B cell (primary cell): ENCODE measurements at regions not wholly inside any gene's neighbourhood (a gene's known extent, or its start where the extent isn't known, plus 50 kb on each side); places are given as distances from the start of the nearest gene placed in this dataset.

Experiments used
- ATAC-seq: fragments of 200-7000 bp; cut with Tn5 transposase; one replicate; pipeline ENCODE4 v1.10.0; 2021; ENCODE audit warnings: low read depth, mild to moderate bottlenecking, moderate number of reproducible peaks, moderate library complexity
- CTCF ChIA-PET: fragments of 350-600 bp; sonication (Branson Sonifier 250); formaldehyde crosslinking; loops from one replicate; lab custom pipeline; 2021; ENCODE audit warnings: antibody characterized with exemption, inconsistent platforms; lab: Charles Lee
- POLR2A ChIA-PET: fragments of 350-600 bp; sonication (Branson Sonifier 250); formaldehyde crosslinking; loops from one replicate; lab custom pipeline; 2021; ENCODE audit warnings: antibody characterized with exemption; lab: Charles Lee
- DNase-seq: peaks from one replicate; pipeline ENCODE4 v3.0.0; 2013
- H2AFZ ChIP-seq: 2 replicates; pipeline ENCODE4 v1.6.1; 2012; ENCODE audit warnings: mild to moderate bottlenecking, low read depth, low read length; ENCODE audit not compliant: insufficient read depth, poor library complexity, severe bottlenecking
- H3K27ac ChIP-seq, 2 donors: 1 replicate in 1 of 2; 2 replicates in 1 of 2; pipeline ENCODE4 v1.5.1; 2012 to 2013; ENCODE audit warnings: low read length in 2 of 2, mild to moderate bottlenecking in 2 of 2, moderate library complexity in 1 of 2
- H3K27me3 ChIP-seq, 4 experiments: fragments of 200-600 bp in 1 of 4; sonication (generic) in 1 of 4; replicated peaks in 1 of 4; 1 replicate in 2 of 4; 2 replicates in 2 of 4; pipeline versions ENCODE4 v1.6.1 to v1.7.0; 2013 to 2016; ENCODE audit warnings: low read length in 3 of 4, mild to moderate bottlenecking in 2 of 4, mixed read lengths in 1 of 4, moderate library complexity in 1 of 4; ENCODE audit not compliant: insufficient read depth in 4 of 4, control insufficient read depth in 3 of 4; ENCODE audit errors: control extremely low read depth in 1 of 4
- H3K36me3 ChIP-seq, 2 experiments: replicated peaks in 1 of 2; 1 replicate in 1 of 2; 2 replicates in 1 of 2; pipeline versions ENCODE4 v1.6.1 to v1.7.1; 2013; ENCODE audit warnings: low read length in 1 of 2; ENCODE audit not compliant: insufficient read depth in 2 of 2, control insufficient read depth in 1 of 2; ENCODE audit errors: control extremely low read depth in 1 of 2, extremely low read depth in 1 of 2
- H3K4me1 ChIP-seq, 2 donors: fragments of 200-600 bp in 1 of 2; sonication (generic) in 1 of 2; 1 replicate in 1 of 2; 2 replicates in 1 of 2; pipeline versions ENCODE4 v1.5.1 to v1.6.1; 2013 to 2017; ENCODE audit warnings: low read length in 2 of 2; ENCODE audit not compliant: control insufficient read depth in 2 of 2, insufficient read depth in 2 of 2
- H3K4me2 ChIP-seq: replicated peaks from 2 replicates; pipeline ENCODE3; 2012; ENCODE audit warnings: mild to moderate bottlenecking, low read depth, low read length; ENCODE audit not compliant: poor library complexity, severe bottlenecking
- H3K4me3 ChIP-seq, 5 experiments: fragments of 200-600 bp in 1 of 5; sonication (generic) in 1 of 5; 1 replicate in 3 of 5; 2 replicates in 2 of 5; pipeline versions ENCODE4 v1.5.1 to v1.7.0; 2011 to 2016; ENCODE audit warnings: low read length in 4 of 5, mild to moderate bottlenecking in 4 of 5, low read depth in 2 of 5, control low read depth in 1 of 5, moderate library complexity in 1 of 5; ENCODE audit not compliant: insufficient read depth in 1 of 5; ENCODE audit errors: control extremely low read depth in 1 of 5, extremely low read depth in 1 of 5
- H3K79me2 ChIP-seq: fragments of 200-600 bp; sonication (generic); one replicate; pipeline ENCODE4 v1.6.0; 2016; ENCODE audit warnings: low read length; ENCODE audit not compliant: control insufficient read depth, insufficient read depth
- H3K9ac ChIP-seq: fragments of 200-600 bp; sonication (generic); 2 replicates; pipeline ENCODE4 v1.6.1; 2017; ENCODE audit warnings: mild to moderate bottlenecking, low read length, moderate library complexity
- H3K9me3 ChIP-seq, 3 donors: one replicate each; pipeline versions ENCODE4 v1.6.1 to v1.7.1; 2013; ENCODE audit warnings: low read length in 2 of 3; ENCODE audit not compliant: control insufficient read depth in 2 of 3, insufficient read depth in 1 of 3; ENCODE audit errors: control extremely low read depth in 1 of 3
- H4K20me1 ChIP-seq: 2 replicates; pipeline ENCODE4 v1.6.0; 2012; ENCODE audit warnings: mild to moderate bottlenecking, low read length; ENCODE audit not compliant: insufficient read depth, control insufficient read depth, poor library complexity, severe bottlenecking
- H3K27ac Mint-ChIP-seq: one replicate; pipeline ENCODE4 v1.8.0; 2021; ENCODE audit warnings: mixed read lengths
- H3K27me3 Mint-ChIP-seq: one replicate; pipeline ENCODE4 v1.8.0; 2021; ENCODE audit warnings: mixed read lengths
- H3K4me1 Mint-ChIP-seq: one replicate; pipeline ENCODE4 v1.8.0; 2021; ENCODE audit warnings: mixed read lengths
- H3K4me3 Mint-ChIP-seq: one replicate; pipeline ENCODE4 v1.8.0; 2021; ENCODE audit warnings: mixed read lengths
- H3K9me3 Mint-ChIP-seq: one replicate; pipeline ENCODE4 v1.8.0; 2022; ENCODE audit warnings: mixed read lengths; ENCODE audit not compliant: insufficient read depth
- EZH2 ChIP-seq: IDR thresholded peaks from 2 replicates; pipeline ENCODE4 v1.6.1; 2012; ENCODE audit warnings: borderline replicate concordance, low read depth, mild to moderate bottlenecking, moderate library complexity, low read length; ENCODE audit not compliant: insufficient read depth, poor library complexity, severe bottlenecking
- WGBS: methylation state at CpG from one replicate; pipeline ENCODE4 v1.1.5; 2013; ENCODE audit warnings: missing lambda C conversion rate; ENCODE audit not compliant: insufficient coverage; 5-methylcytosine and 5-hydroxymethylcytosine counted together
- intact Hi-C: fragments of 100-400 bp; cut with micrococcal nuclease; formaldehyde crosslinking; loops from one replicate; pipeline ENCODE4 v1.10.0; 2022
- TF ChIP-seq, protein P1 (sequence below): fragments of 200-600 bp; IDR thresholded peaks from one replicate; pipeline ENCODE4 v1.8.0; 2022; ENCODE audit warnings: antibody characterized with exemption, mild to moderate bottlenecking

GRCh38 chr11:122333467-122333866 lies 217.5 kb upstream of the BLID start:
- H3K4me2 ChIP-seq: no peak overlapping the region
- H3K9me3 ChIP-seq: no peaks in the 10 kb centered on the region
- 96% methylated on average over 3 of the region's 4 CpGs for WGBS
- H3K27me3 ChIP-seq: no peaks in the 10 kb centered on the region
- TF ChIP-seq, protein P1, sequence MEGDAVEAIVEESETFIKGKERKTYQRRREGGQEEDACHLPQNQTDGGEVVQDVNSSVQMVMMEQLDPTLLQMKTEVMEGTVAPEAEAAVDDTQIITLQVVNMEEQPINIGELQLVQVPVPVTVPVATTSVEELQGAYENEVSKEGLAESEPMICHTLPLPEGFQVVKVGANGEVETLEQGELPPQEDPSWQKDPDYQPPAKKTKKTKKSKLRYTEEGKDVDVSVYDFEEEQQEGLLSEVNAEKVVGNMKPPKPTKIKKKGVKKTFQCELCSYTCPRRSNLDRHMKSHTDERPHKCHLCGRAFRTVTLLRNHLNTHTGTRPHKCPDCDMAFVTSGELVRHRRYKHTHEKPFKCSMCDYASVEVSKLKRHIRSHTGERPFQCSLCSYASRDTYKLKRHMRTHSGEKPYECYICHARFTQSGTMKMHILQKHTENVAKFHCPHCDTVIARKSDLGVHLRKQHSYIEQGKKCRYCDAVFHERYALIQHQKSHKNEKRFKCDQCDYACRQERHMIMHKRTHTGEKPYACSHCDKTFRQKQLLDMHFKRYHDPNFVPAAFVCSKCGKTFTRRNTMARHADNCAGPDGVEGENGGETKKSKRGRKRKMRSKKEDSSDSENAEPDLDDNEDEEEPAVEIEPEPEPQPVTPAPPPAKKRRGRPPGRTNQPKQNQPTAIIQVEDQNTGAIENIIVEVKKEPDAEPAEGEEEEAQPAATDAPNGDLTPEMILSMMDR: no peak
- TF ChIP-seq EZH2: no peak
- Mint-ChIP-seq H3K9me3 (no peaks in the 10 kb centered on the region), H3K4me1 (no peaks in the 10 kb centered on the region), H3K27me3 (peaks cover 8% of the 10 kb centered on the region), H3K4me3 (no peak overlapping the region), H3K27ac (no peak overlapping the region)
- H2AFZ ChIP-seq: no peak overlapping the region
- no peaks in the 10 kb centered on the region for H4K20me1 ChIP-seq
- intact Hi-C loops: no loop called here
- no peak overlapping the region for H3K9ac ChIP-seq
- no peak for DNase-seq
- no peaks in the 10 kb centered on the region for H3K4me1 ChIP-seq
- H3K36me3 ChIP-seq: no peaks in the 10 kb centered on the region
- H3K4me3 ChIP-seq: no peak overlapping the region
- ChIA-PET POLR2A (no interaction called here), CTCF (no interaction called here)
- H3K27ac ChIP-seq: no peak overlapping the region
- H3K79me2 ChIP-seq: no peaks in the 10 kb centered on the region
- ATAC-seq: no peak

DNA sequence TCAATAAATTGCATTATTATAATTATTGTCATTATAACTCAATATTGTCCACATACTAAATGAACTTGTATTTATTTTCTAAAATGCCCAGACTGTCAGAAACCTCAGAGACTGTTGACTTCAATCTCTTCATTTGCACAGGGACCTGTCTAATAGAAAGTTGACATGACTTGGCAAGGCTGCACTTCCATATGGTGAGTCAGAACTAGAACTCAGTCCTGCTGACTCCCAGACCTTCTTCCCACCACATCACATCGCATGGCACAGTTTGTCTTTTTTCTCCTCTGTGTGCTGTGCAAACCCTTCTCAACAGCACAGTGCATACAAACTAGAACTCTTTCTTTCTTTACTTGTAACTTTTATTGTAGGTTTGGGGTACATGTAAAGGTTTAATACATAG lies 215.1 kb upstream of the BLID start:
- ChIA-PET CTCF (no interaction called here), POLR2A (no interaction called here)
- Mint-ChIP-seq H3K27ac (no peak overlapping the region), H3K4me1 (no peaks in the 10 kb centered on the region), H3K4me3 (no peak overlapping the region), H3K27me3 (peaks cover 8% of the 10 kb centered on the region), H3K9me3 (no peaks in the 10 kb centered on the region)
- no peak overlapping the region for H3K9ac ChIP-seq
- no peak overlapping the region for H3K4me2 ChIP-seq
- intact Hi-C loops: no loop called here
- H3K4me1 ChIP-seq: no peaks in the 10 kb centered on the region
- TF ChIP-seq EZH2: no peak
- TF ChIP-seq, protein P1: no peak
- no peak for DNase-seq
- H3K36me3 ChIP-seq: no peaks in the 10 kb centered on the region
- no peaks in the 10 kb centered on the region for H4K20me1 ChIP-seq
- no peaks in the 10 kb centered on the region for H3K79me2 ChIP-seq
- WGBS: 100% methylated on average over 1 of the region's 1 CpG
- no peaks in the 10 kb centered on the region for H3K9me3 ChIP-seq
- ATAC-seq: no peak
- no peaks in the 10 kb centered on the region for H3K27me3 ChIP-seq
- no peak overlapping the region for H3K4me3 ChIP-seq
- H2AFZ ChIP-seq: no peak overlapping the region
- no peak overlapping the region for H3K27ac ChIP-seq
